HL-60 (cell line): ENCODE measurements at regions not wholly inside any gene's neighbourhood (a gene's known extent, or its start where the extent isn't known, plus 50 kb on each side); places are given as distances from the start of the nearest gene placed in this dataset.
A peak's percentile ranks its signal among the peaks of the same experiment; 100 is the strongest.

Experiments
- DNase-seq, 2 experiments: peaks; one replicate each; pipeline ENCODE4 v3.0.0-alpha.2; 2010 to 2020; ENCODE audit warnings: low read depth in 1 of 2, low spot score in 1 of 2
- H3K27ac ChIP-seq: fragments of 250-450 bp; sonication (Bioruptor Pico); replicated peaks from 2 replicates; pipeline ENCODE4 v1.5.1; 2020; ENCODE audit warnings: mild to moderate bottlenecking, moderate library complexity
- H3K27me3 ChIP-seq: fragments of 250-450 bp; sonication (Bioruptor Pico); 2 replicates; pipeline ENCODE4 v1.5.1; 2021; ENCODE audit warnings: mild to moderate bottlenecking, moderate library complexity; ENCODE audit not compliant: insufficient read depth, poor library complexity, severe bottlenecking
- H3K4me3 ChIP-seq: replicated peaks from 2 replicates; pipeline ENCODE4 v1.5.1; 2011; ENCODE audit warnings: mild to moderate bottlenecking, control low read depth, low read length; ENCODE audit not compliant: insufficient read depth
- GABPA ChIP-seq: IDR thresholded peaks from 2 replicates; pipeline ENCODE4 v1.6.1; 2012; ENCODE audit warnings: low read depth
- POLR2AphosphoS5 ChIP-seq: IDR thresholded peaks from 2 replicates; pipeline ENCODE4 v1.6.1; 2012; ENCODE audit warnings: low read depth
- REST ChIP-seq: IDR thresholded peaks from 2 replicates; pipeline ENCODE4 v1.6.1; 2012; ENCODE audit warnings: low read depth; ENCODE audit not compliant: insufficient replicate concordance
- SPI1 ChIP-seq: IDR thresholded peaks from 2 replicates; pipeline ENCODE4 v1.6.1; 2012; ENCODE audit warnings: low read depth, mild to moderate bottlenecking, borderline replicate concordance
- TF ChIP-seq, protein P1 (sequence below): IDR thresholded peaks from one replicate; pipeline ENCODE4 v1.5.1; 2011; ENCODE audit warnings: low read length, control low read depth, inconsistent platforms; ENCODE audit not compliant: insufficient read depth

DNA sequence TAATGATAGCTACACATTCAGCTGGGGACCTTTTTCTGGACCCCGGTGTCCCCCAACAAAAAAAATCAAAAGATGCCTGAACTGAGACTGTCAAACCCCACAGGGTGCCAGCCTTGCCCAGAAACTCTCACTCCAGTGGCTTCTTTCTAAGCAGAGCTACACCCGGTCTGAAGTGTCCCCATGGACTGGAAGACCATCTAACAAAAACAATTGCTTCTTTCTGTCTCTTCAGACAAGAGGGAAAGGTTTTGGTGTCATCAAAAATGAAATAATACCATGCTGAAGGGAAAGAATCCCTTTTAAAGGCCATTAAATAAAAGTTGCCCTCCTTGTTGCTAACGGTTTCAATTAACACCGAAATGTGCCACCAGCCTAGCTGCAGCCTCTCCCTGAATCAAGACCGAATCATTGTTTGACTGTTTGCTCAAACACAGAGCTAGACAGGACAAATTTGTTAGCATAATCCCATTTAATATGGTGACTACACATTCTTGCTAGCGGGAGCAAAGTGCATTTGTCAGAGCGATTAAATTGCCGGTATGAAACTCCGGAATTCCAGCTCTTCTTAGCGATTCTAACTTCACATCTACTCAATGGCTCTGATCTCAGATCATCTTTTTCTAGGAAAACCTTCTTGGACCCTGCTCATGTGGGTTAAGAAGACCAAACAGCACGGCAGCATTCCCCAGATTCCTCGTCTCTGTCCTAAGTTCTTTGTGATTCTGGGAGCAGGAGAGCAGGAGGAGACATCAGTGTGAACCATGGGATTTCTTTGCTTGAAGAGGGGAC, 397.5 kb upstream of the PRKCQ start:
- Histone ChIP-seq H3K4me3 (no peak overlapping the region), H3K27me3 (no peaks in the 10 kb centered on the region)

DNA sequence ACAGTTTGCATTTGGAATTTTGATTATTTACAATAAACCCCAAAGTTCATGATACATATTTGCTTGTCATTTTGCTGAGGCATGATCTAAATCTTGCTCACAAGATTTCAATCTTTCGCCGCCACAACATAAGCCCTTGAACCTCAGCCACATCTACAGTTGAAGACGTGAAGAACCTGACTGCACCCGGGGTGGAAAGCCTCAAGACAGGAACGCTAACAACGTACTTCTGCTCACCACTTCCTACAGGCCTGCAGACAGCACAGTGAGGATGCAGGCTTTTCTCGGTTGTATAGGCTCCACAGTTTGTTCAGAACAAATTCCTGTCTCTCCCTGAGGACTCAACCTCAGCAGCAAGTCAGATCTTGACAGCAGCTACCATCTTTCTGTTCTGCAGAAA, 393.8 kb upstream of the PRKCQ start:
- TF ChIP-seq POLR2AphosphoS5 (no peak), REST (no peak), GABPA (no peak), SPI1 (no peak)
- TF ChIP-seq, protein P1, sequence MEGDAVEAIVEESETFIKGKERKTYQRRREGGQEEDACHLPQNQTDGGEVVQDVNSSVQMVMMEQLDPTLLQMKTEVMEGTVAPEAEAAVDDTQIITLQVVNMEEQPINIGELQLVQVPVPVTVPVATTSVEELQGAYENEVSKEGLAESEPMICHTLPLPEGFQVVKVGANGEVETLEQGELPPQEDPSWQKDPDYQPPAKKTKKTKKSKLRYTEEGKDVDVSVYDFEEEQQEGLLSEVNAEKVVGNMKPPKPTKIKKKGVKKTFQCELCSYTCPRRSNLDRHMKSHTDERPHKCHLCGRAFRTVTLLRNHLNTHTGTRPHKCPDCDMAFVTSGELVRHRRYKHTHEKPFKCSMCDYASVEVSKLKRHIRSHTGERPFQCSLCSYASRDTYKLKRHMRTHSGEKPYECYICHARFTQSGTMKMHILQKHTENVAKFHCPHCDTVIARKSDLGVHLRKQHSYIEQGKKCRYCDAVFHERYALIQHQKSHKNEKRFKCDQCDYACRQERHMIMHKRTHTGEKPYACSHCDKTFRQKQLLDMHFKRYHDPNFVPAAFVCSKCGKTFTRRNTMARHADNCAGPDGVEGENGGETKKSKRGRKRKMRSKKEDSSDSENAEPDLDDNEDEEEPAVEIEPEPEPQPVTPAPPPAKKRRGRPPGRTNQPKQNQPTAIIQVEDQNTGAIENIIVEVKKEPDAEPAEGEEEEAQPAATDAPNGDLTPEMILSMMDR, result no peak
- DNase-seq, result peak in 1 of 2 experiments; percentile 21
- H3K27ac ChIP-seq, result no peak overlapping the region
- H3K27me3 ChIP-seq, result no peaks in the 10 kb centered on the region
- H3K4me3 ChIP-seq, result no peak overlapping the region

More for the DNA sequence above, 397.5 kb upstream of the PRKCQ start:
- DNase-seq, result no peak
- H3K27ac ChIP-seq, result no peak overlapping the region
- TF ChIP-seq REST, result no peak
- no peak for TF ChIP-seq SPI1
- no peak for TF ChIP-seq GABPA
- TF ChIP-seq POLR2AphosphoS5, result no peak
- TF ChIP-seq, protein P1, result no peak

DNA sequence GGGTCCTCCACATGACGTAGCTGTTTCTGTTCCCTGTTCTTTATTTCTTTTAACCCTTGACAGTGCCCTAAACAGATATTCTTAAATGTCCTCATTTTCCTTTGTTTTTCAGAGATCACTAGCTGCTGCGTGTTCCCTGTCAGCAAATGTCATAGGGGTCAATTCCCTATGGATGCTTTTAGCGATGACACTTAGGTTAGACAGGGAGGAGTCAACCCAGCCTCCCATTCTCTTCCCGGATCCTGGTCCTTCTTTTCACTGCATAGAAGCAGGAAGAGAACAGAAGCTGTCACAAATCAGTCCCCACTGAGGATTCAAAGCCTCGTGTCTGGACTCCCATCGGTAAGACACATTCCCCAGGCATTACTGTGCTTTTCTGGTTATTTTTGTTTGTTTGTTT, 392.1 kb upstream of the PRKCQ start:
- H3K27me3 ChIP-seq, result no peaks in the 10 kb centered on the region
- DNase-seq, result no peak
- no peak overlapping the region for H3K27ac ChIP-seq
- H3K4me3 ChIP-seq, result no peak overlapping the region
- no peak for TF ChIP-seq REST
- TF ChIP-seq SPI1, result no peak
- no peak for TF ChIP-seq POLR2AphosphoS5
- no peak for TF ChIP-seq GABPA
- TF ChIP-seq, protein P1, result no peak
